ENCODE measurements at regions not wholly inside any gene's neighbourhood (a gene's known extent, or its start where the extent isn't known, plus 50 kb on each side); places are given as distances from the start of the nearest gene placed in this dataset.

- TF ChIP-seq CTCF (IDR thresholded peaks at IDR 0.05) (no peak), POLR2A (IDR thresholded peaks at IDR 0.05) (no peak), EP300 (IDR thresholded peaks at IDR 0.05) (no peak)
These were observed 194.3 kb downstream of the BCHE start for GRCh38 chr3:165642761-165643420.

All from ovary (tissue), 3 donors.